NCI-H510A (cell line): ENCODE measurements at regions not wholly inside any gene's neighbourhood (a gene's known extent, or its start where the extent isn't known, plus 50 kb on each side); places are given as distances from the start of the nearest gene placed in this dataset.

Experiments used
- DNase-seq: peaks from one replicate; lab custom pipeline; 2025; lab: John Stamatoyannopoulos, UW

DNA sequence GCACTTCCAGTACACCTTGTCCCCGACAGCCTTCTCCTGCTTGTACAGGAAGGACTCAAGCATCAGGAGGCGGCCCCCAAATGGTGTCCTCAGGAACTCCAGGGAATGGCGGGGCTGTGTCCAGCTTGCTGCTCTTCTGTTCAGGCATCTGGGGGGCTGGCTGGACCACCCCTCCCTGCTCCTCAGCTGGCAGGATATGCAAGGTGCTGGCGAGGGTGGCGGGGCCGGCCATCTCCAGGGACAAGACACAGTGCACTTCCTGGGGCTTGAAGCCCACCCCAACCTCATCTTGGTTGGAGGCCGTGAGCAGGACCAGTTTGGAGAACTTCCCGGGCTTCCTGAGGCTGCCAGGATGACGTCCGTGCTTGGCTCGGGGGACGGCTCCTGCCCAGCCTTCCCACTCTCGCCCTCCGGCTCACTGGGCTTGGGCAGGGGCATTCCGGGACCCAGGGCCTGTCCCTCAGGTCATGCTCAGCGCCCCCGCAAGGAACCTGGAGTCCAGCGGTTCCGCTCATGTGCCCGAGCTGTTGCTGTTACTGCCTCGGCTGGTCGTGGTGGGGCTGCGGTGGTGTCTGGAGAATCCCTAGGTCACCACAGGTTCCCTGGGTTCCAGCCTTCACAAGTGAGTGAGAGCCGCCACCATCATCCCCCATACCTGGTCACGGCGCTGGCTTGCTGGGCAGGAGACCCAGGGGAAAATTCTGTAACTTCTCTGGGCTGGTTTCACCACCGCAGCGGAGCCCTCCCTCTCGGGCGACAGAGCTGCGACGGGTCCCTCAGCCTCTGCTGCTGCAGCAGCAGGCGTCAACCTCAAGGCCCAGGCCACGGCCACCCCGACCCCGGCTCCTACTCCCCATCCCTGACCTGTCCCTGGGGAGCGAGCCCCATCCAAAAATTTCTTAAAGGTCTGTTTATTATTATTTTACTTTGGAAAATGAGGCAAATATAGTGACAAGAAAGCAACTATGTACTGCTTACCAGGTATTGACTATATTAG, 82.8 kb upstream of the FXR1 start:
- no peak for DNase-seq

DNA sequence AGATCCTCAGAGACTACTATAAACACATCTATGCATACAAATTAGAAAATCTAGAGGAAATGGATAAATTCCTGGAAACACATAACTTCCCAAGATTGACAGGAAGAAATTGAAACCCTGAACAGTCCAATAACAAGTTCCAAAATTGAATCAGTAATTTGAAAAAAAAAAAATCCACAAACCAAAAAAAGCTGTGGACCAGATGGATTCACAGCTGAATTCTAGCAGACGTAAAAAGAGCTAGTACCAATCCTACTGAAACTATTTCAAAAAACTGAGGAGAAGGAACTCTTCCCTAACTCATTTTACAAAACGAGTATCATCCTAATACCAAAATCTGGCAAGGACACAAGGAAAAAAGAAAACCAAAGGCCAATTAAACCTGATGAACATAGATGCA, 77.0 kb upstream of the FXR1 start:
- no peak for DNase-seq

DNA sequence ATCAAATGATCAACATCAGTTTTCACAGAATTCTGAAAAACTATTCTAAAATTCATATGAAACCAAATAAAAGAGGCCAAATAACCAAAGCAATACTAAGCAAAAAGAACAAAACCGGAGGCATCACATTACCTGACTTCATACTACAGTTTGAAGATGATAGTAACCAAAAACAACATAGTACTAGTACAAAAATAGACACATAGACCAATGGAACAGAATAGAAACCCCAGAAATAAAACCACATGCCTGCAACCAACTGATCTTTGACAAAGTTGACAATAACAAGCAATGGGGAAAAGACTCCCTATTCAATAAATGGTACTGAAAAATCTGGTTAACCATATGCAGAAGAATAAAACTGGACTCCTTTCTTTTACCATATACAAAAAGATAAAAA, 75.7 kb upstream of the FXR1 start:
- no peak for DNase-seq

DNA sequence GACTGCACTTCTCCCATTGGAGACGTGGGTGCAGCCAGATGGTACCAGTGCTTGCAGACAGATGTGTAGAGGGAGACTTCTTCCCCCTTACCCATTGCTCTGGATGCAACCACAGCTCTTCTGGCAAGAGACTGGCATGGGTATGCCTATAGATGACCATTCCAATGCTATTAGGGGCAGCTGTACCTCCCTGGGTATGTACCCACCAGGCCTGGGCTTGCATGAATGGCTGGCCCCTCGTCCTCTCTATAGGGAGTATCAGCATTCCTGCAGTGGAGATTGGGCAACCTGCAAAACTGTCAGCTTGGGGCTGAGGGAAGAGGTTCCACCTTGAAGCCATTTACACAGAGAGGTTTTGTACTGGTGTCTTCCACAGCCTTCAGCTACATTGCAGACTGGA, 57.6 kb upstream of the FXR1 start:
- no peak for DNase-seq

DNA sequence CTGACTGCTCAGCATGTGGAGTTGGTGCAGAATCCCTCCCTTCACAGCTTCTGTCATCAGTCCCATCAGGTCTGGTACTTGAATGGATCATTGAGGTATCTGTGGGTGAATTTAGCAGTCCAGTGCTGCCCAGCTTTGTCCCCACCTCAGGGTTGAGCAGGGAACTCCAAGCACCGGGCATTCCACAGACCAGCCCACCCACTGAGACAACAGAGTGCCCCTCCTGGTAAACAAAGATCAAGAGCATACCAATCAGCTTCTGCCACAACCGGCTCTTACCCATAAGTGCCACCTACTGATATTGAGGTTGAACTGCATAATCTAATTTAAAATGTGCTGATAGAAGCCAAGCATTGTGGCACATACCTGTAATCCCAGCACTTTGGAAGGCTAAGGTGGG, 57.1 kb upstream of the FXR1 start:
- no peak for DNase-seq

DNA sequence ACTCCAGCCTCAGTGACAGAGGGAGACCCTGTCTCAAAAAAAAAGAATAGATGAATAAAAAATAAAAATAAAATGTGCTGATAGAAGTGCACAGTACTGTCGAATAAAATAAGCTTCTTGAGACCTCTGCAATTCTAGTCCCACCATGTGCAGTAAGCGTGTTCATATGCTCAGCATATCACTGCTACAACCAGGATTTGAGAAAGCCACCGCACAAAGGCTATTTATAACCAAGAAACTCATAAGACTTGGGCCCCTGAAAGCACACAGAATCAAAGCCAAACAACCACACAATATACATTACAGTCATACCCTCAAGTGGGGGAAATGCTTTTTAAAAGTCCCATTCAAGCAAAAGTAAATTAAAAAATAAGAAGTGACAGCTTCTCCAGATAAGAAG, 56.5 kb upstream of the FXR1 start:
- DNase-seq: no peak

DNA sequence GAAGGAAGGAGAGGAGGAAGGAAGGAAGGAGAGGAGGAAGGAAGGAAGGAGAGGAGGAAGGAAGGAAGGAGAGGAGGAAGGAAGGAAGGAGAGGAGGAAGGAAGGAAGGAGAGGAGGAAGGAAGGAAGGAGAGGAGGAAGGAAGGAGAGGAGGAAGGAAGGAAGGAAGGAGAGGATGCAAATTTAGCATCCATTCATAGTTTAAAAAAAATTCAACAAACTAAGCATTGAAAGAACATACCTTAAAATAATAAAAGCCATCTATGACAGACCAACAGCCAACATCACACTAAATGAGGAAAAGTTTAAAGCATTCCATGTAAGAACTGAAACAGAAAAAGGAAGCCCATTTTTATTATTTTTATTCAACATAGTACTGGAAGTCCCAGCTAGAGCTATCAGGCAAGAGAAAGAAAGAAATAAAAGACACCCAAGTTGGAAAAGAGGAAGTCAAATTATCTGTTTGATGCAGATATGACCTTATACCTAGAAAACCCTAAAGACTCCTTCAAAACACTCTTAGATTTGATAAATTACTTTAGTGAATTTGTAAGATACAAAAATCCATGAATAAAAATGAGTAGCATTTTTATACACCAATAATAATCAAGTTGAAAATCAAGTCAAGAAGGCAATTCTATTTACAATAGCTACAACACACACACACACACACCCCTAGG, 52.2 kb upstream of the FXR1 start:
- DNase-seq: no peak
